ENCODE measurements at regions not wholly inside any gene's neighbourhood (a gene's known extent, or its start where the extent isn't known, plus 50 kb on each side); places are given as distances from the start of the nearest gene placed in this dataset.

GRCh38 chr4:57635910-57636309 lies 525.7 kb upstream of the IGFBP7 start:
- Mint-ChIP-seq H3K27ac (no peak overlapping the region), H3K36me3 (ENCODE audit: insufficient read depth in 1 of 3, low read depth in 3 of 3) (no peaks in the 10 kb centered on the region), H3K4me1 (peaks cover 13 to 19% of the 10 kb centered on the region in 2 experiments), H3K4me3 (no peak overlapping the region), H3K27me3 (ENCODE audit: low read depth) (no peaks in the 10 kb centered on the region), H3K9me3 (no peaks in the 10 kb centered on the region)
- Histone ChIP-seq H3K27me3 (ENCODE audit: insufficient read depth, low read length) (no peaks in the 10 kb centered on the region), H3K27ac (ENCODE audit: insufficient read length, low read depth, low read length) (no peak overlapping the region), H4K5ac (ENCODE audit: insufficient read length, low read depth, low read length) (no peak overlapping the region), H3K79me1 (ENCODE audit: insufficient read depth, low read depth, low read length, poor library complexity, severe bottlenecking) (no peaks in the 10 kb centered on the region), H3K23me2 (ENCODE audit: insufficient read length, low read depth, low read length, poor library complexity, severe bottlenecking) (no peaks in the 10 kb centered on the region), H3K4ac (ENCODE audit: low read depth, low read length) (no peak overlapping the region), H2BK15ac (ENCODE audit: low read depth, low read length) (no peak overlapping the region), H2BK12ac (ENCODE audit: insufficient read length, low read depth, low read length) (no peak overlapping the region), H3K23ac (ENCODE audit: insufficient read length, low read depth, low read length) (no peak overlapping the region), H3K56ac (ENCODE audit: insufficient read length, low read depth, low read length) (no peak overlapping the region), H3K9me3 (ENCODE audit: control insufficient read depth, low read depth, low read length) (no peaks in the 10 kb centered on the region), H2BK20ac (ENCODE audit: low read depth, low read length, poor library complexity, severe bottlenecking) (no peak overlapping the region), H3T11ph (ENCODE audit: low read length) (no peak overlapping the region), H2BK120ac (ENCODE audit: low read depth, low read length, poor library complexity, severe bottlenecking) (no peak overlapping the region), H3K79me2 (ENCODE audit: insufficient read depth, low read length) (no peaks in the 10 kb centered on the region), H2AFZ (ENCODE audit: low read length) (no peak overlapping the region), H2BK5ac (ENCODE audit: insufficient read length, low read length) (no peak overlapping the region), H2AK5ac (ENCODE audit: insufficient read length, low read length) (no peak overlapping the region), H4K20me1 (ENCODE audit: control insufficient read depth, insufficient read depth, insufficient read length) (no peaks in the 10 kb centered on the region), H4K91ac (ENCODE audit: insufficient read length, low read depth, low read length) (no peak overlapping the region), H3K4me1 (ENCODE audit: insufficient read depth, low read length) (no peaks in the 10 kb centered on the region), H3K9ac (ENCODE audit: extremely low read depth, insufficient read length, low read length) (no peak overlapping the region), H3K18ac (ENCODE audit: insufficient read length, low read depth, low read length) (no peak overlapping the region), H3K14ac (ENCODE audit: insufficient read depth, low read length) (no peak overlapping the region), H4K8ac (replicated peaks; ENCODE audit: insufficient read length, low read depth, low read length) (no peak overlapping the region), H3K4me2 (ENCODE audit: insufficient read depth, insufficient read length, low read length) (no peak overlapping the region)
- DNase-seq = no peak
- TF ChIP-seq, protein P1, sequence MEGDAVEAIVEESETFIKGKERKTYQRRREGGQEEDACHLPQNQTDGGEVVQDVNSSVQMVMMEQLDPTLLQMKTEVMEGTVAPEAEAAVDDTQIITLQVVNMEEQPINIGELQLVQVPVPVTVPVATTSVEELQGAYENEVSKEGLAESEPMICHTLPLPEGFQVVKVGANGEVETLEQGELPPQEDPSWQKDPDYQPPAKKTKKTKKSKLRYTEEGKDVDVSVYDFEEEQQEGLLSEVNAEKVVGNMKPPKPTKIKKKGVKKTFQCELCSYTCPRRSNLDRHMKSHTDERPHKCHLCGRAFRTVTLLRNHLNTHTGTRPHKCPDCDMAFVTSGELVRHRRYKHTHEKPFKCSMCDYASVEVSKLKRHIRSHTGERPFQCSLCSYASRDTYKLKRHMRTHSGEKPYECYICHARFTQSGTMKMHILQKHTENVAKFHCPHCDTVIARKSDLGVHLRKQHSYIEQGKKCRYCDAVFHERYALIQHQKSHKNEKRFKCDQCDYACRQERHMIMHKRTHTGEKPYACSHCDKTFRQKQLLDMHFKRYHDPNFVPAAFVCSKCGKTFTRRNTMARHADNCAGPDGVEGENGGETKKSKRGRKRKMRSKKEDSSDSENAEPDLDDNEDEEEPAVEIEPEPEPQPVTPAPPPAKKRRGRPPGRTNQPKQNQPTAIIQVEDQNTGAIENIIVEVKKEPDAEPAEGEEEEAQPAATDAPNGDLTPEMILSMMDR (conservative IDR thresholded peaks at IDR 0.05) = no peak
